Right atrium auricular region (tissue), 2 donors: ENCODE measurements at regions not wholly inside any gene's neighbourhood (a gene's known extent, or its start where the extent isn't known, plus 50 kb on each side); places are given as distances from the start of the nearest gene placed in this dataset.
A peak's percentile ranks its signal among the peaks of the same experiment; 100 is the strongest.

Experiments used
- DNase-seq: peaks from one replicate; pipeline ENCODE4 v3.0.0-alpha.2; 2019; ENCODE audit warnings: low spot score
- H3K27ac ChIP-seq, 2 donors: fragments of 200-600 bp; sonication (generic); 1 replicate in 1 of 2; 2 replicates in 1 of 2; pipeline ENCODE4 v1.5.1; 2016 to 2019
- H3K27me3 ChIP-seq, 2 donors: fragments of 200-600 bp; sonication (generic); one replicate each; pipeline versions ENCODE4 v1.5.1 to v1.6.0; 2017 to 2019
- H3K36me3 ChIP-seq: fragments of 200-600 bp; sonication (generic); one replicate; pipeline ENCODE4 v1.5.1; 2016
- H3K4me1 ChIP-seq, 2 donors: fragments of 200-600 bp; sonication (generic); one replicate each; pipeline versions ENCODE4 v1.5.1 to v1.6.0; 2017 to 2019
- H3K4me3 ChIP-seq, 2 donors: fragments of 200-600 bp; sonication (generic); 1 replicate in 1 of 2; 2 replicates in 1 of 2; pipeline ENCODE4 v1.5.1; 2017 to 2019; ENCODE audit warnings: mild to moderate bottlenecking in 1 of 2, moderate library complexity in 1 of 2
- H3K9me3 ChIP-seq, 2 donors: fragments of 200-600 bp; sonication (generic); one replicate each; pipeline ENCODE4 v1.5.1; 2019
- CTCF ChIP-seq, 2 donors: fragments of 200-600 bp; sonication (generic); IDR thresholded peaks; one replicate each; pipeline ENCODE4 v1.5.1; 2019; ENCODE audit warnings: antibody characterized with exemption in 2 of 2

DNA sequence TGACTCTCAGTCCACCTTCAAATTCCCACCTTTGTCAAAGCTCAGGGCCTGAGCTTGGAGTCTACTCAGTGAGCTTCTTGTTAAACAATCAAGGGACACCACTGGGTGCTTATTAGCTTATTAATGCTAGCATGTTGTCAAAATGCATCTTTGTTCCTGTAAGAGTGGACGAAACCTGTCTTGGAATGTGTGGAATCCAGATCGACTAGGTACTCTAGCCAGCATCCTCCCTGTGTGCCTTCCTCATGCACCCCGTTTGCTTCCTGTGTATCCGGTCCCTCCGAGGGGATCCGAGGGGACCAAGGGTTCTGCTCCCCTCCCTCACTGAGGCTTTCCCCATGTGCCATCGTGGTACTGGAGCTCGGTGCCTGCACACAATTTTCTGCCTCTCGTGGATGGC lies 75.7 kb upstream of the UBE3A start:
- no peaks in the 10 kb centered on the region for H3K27me3 ChIP-seq
- H3K36me3 ChIP-seq, result no peaks in the 10 kb centered on the region
- DNase-seq, result no peak
- H3K9me3 ChIP-seq, result no peaks in the 10 kb centered on the region
- H3K4me1 ChIP-seq, result no peaks in the 10 kb centered on the region
- no peak overlapping the region for H3K4me3 ChIP-seq
- H3K27ac ChIP-seq, result no peak overlapping the region
- no peak for TF ChIP-seq CTCF (IDR thresholded peaks at IDR 0.05)

GRCh38 chr15:25512957-25513356 lies 74.1 kb upstream of the UBE3A start:
- no peaks in the 10 kb centered on the region for H3K27me3 ChIP-seq
- TF ChIP-seq CTCF (IDR thresholded peaks at IDR 0.05), result no peak
- no peak for DNase-seq
- H3K27ac ChIP-seq, result no peak overlapping the region
- no peak overlapping the region for H3K4me3 ChIP-seq
- no peaks in the 10 kb centered on the region for H3K9me3 ChIP-seq
- H3K36me3 ChIP-seq, result no peaks in the 10 kb centered on the region
- H3K4me1 ChIP-seq, result no peaks in the 10 kb centered on the region

- no peak for DNase-seq
- H3K4me1 ChIP-seq, result no peaks in the 10 kb centered on the region
- H3K9me3 ChIP-seq, result no peaks in the 10 kb centered on the region
- no peaks in the 10 kb centered on the region for H3K27me3 ChIP-seq
- no peaks in the 10 kb centered on the region for H3K36me3 ChIP-seq
- no peak for TF ChIP-seq CTCF (IDR thresholded peaks at IDR 0.05)
- H3K27ac ChIP-seq, result no peak overlapping the region
- H3K4me3 ChIP-seq, result no peak overlapping the region
Measured at GRCh38 chr15:25510146-25510545, 71.3 kb upstream of the UBE3A start.

DNA sequence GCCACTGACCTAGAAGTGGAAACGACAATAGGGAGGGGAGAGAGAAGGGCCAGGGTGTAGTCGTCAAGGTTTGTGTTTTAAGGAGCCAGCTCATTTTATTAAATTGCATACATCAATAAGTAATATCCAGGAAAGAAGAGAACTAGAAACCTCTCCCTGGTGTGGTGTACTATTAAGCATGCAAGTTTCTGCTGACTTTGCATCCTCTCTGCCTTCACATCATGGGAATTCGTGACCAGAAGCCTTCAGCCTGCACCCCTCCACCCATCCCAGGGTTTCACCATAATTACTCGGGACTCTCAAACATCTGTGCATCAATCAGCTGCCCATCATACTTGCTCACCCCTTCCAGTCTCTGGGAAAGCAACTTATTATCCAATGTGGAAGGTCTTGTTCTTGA lies 70.9 kb upstream of the UBE3A start:
- Histone ChIP-seq H3K4me3 (no peak overlapping the region), H3K4me1 (no peaks in the 10 kb centered on the region), H3K27ac (no peak overlapping the region), H3K27me3 (no peaks in the 10 kb centered on the region), H3K9me3 (no peaks in the 10 kb centered on the region), H3K36me3 (no peaks in the 10 kb centered on the region)
- no peak for DNase-seq
- TF ChIP-seq CTCF (IDR thresholded peaks at IDR 0.05), result no peak

DNA sequence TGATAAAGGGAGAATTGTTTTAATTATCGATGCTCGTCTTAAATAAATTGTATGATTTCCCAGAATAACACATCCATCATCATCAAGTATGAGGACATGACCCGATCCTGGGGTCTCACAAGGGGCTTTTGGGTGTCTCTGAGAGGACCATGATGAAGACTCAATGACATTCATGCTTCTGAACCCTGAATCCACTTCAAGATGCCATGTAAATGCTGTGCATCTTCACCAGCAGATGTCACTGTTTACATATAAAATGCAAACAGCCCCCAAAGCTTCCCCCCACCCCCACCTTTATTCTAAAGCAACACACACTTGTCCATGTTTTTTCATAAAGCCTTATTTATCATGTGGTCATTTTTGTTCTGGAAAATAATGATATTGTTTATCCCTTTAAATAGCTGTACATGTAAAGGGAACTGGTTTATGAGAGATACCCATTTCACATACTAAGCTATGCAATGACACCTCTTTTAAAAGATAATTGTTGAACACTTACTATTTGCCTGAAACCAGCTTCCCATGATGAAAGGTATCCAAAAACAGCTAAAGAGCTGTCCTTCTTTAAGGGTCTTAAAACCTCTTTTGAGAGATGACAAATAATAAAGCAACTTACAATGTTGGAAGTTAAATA lies 69.7 kb upstream of the UBE3A start:
- DNase-seq, result no peak
- Histone ChIP-seq H3K4me1 (no peaks in the 10 kb centered on the region), H3K36me3 (no peaks in the 10 kb centered on the region), H3K27me3 (no peaks in the 10 kb centered on the region), H3K4me3 (no peak overlapping the region), H3K27ac (no peak overlapping the region), H3K9me3 (no peaks in the 10 kb centered on the region)
- TF ChIP-seq CTCF (IDR thresholded peaks at IDR 0.05), result peak; percentile 61 to 79

- Histone ChIP-seq H3K36me3 (no peaks in the 10 kb centered on the region), H3K9me3 (no peaks in the 10 kb centered on the region), H3K4me1 (no peaks in the 10 kb centered on the region), H3K27me3 (no peaks in the 10 kb centered on the region), H3K27ac (no peak overlapping the region), H3K4me3 (no peak overlapping the region)
- DNase-seq, result no peak
- no peak for TF ChIP-seq CTCF (IDR thresholded peaks at IDR 0.05)
Measured at GRCh38 chr15:25504307-25504706, 65.5 kb upstream of the UBE3A start.
